ENCODE measurements at regions not wholly inside any gene's neighbourhood (a gene's known extent, or its start where the extent isn't known, plus 50 kb on each side); places are given as distances from the start of the nearest gene placed in this dataset.

DNA sequence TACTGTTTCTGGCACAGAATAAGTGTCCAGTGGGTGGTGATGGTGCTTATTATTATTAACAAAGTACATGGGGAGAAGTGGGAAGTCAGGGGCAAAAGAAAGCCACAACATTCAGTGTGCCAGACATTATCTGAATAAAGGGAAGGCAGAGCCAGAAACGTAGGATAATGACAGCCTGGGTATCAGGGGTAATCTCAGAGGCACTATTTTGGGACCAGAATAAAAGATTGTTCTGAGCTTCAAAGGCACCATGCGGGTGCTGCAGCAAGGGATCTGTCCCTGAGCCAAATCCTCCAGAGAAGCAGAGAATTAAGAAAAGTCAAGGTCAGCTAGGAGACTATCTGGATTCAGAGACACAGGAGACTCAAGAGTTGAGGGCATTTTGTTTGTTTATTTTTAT, 328.8 kb upstream of the GATB start:
- no peak for ATAC-seq

DNA sequence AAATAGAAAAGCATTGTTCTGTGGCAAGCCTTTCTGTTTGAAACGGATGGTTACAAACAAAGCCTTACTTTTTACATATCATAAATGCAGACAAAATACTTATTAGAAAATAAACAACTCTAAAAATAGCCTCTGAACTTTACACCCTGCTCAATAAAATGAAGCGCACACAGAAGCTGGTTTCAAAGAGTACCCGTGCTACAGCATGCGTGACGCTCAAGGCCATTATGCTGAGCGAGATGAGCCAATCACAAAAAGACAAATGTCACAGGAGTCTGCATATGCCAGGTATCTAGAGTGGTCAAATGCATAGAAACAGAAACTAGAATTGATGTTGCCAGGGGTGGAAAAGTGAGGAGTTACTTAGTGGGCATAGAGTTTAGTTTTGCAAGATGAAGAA, 326.5 kb upstream of the GATB start:
- ATAC-seq, result no peak

DNA sequence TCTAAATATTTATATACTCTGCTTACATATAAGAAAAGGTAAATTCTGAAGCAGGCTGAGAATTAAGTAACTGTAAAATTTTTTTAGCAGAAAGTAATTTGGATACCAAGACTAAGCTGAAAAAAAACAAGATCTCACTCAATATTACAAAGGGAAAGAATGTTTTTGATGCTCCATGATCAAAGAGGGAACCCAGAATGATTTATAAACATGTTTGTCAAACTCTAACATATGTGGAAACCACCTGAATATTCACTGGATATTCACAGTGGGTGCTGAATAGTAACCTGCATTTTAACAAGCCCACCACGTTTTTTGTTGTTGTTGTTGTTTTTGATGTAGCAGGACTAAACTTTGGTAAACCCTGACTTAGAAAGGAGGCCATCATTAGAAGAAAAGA, 324.9 kb upstream of the GATB start:
- no peak for ATAC-seq

- no peak for ATAC-seq
These were observed 322.5 kb upstream of the GATB start for GRCh38 chr4:152083338-152083737.

DNA sequence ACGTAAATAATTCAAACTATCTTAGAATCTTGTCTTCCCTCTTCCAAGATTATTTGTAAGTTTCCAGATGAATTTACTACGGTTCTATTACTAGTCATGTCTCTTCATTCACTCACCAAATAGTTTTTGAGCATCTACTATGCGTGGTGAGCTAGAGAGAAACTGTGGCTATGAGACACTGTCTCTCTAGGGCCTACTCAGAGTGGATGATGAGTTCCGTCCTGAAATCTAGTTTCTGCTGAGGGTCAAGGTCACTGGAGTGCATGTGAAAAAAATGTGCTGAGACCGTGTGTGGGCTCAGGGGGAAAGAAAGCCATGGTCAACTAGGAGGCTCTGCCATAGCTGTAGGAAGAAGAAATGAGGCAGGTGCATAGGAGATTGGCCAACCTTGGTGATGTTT, 320.2 kb upstream of the GATB start:
- ATAC-seq, result no peak

GRCh38 chr4:152079543-152080293, 318.9 kb upstream of the GATB start:
- no peak for ATAC-seq

GRCh38 chr4:152079079-152079478, 318.3 kb upstream of the GATB start:
- no peak for ATAC-seq

DNA sequence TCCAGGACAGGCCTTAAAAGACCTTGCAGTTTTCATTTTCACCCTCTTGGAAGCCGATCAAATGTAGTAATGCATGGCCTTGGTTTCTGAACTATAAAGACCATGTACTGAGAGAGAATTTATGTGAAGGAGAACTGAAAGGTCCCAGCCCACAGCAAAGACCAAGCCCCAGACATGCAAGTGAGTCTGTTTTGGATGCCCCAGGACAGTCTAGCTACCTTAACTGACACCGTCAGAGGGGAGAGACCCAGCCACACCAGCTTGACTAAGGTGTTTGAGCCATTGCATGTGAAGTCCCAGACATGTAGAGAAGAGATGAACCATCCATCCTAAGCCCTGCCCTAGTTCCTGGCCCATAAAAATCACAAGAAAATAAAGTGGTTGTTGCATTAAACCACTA, 316.8 kb upstream of the GATB start:
- ATAC-seq, result no peak

- no peak for ATAC-seq
These were observed 314.6 kb upstream of the GATB start for GRCh38 chr4:152075253-152075928.

DNA sequence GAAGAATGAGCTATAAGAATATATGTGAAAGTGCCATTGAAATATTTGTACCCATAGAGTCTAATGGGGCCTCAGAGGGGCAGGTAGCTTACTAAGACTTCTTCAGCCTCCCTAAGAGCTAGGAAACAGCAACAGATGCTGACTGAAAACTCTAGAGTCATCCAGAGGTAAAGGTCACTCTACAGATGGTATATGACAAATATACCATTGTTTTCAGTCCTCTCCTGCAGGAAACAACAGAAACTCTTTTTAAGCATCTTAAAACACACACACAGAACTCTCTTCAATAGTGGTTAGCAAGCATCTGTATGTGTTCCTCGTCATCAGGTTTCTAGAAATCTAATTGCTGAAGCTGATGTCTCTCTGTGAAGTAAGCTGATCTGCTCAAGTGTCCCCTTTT, 313.8 kb upstream of the GATB start:
- ATAC-seq, result no peak

DNA sequence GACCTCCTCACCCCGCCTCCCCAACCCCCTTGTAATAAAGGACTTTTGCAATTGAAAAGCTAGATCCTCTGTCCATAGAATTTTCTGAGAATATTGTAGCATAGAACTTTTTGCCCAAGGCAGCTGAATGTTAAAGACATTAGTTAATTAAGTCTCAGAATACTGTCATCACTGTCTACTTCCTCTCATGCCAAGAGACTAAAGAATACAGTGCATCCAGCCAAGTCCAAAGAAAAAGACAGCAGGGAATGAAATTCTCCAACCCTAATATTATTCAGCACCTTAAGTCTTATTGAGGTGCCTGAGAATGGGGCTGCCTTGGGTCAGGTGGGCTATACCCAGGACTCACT, 313.3 kb upstream of the GATB start:
- ATAC-seq, result no peak

DNA sequence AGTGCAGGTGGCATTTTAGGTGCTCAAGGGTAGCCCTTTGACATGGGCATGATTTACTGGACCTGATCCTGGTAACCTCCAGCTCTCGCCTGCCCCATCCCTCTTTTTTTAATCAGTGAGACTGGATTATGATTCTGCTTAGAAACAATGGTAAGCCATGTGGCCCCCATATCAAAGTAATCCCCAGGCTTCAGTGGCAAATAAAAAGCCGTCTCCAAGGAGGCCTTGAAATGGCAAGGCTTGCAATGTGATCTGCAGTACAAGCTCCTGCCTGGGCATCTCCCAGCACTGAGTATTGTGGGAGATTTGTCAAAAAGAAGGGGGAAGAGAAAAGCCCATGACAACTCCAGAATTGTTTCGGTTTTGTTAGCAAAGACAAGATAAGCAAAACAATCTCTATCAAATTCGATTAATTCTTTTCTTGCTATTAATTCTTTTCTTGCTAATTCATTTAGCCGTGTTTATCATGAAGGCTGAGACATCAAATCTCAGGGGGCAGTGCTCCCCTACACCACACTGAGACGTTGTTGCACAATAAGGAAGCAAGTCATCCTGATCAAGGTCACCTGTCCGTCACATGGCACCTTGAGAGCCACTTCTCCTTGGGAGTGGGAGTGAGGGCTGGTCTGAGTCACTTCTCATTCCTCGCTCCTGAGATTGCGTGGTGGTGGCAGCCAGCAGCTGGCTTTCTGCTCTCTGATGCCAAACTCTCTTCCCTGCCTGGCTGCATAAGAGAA, 312.7 kb upstream of the GATB start:
- no peak for ATAC-seq

DNA sequence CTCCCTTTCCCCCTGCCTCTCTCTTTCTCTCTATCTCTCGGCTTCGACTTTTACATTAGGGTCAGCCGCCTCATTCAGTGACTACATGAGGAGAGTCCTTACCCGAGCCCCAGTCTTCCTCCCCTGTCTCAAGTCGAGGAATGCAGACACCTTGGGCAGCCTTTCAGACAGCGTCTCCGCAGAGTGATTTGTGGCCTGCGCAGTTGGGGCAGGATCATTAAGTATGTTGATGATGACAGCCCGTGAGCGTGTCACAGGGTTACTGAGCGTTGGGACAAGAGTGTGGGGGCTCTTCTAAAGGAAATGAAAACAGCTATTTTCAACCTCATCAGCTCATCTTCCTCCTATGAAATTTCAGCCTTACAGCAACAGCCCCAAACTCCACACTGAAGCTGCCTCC, 312.1 kb upstream of the GATB start:
- ATAC-seq, result no peak

GRCh38 chr4:152072001-152072485, 311.2 kb upstream of the GATB start:
- no peak for ATAC-seq

DNA sequence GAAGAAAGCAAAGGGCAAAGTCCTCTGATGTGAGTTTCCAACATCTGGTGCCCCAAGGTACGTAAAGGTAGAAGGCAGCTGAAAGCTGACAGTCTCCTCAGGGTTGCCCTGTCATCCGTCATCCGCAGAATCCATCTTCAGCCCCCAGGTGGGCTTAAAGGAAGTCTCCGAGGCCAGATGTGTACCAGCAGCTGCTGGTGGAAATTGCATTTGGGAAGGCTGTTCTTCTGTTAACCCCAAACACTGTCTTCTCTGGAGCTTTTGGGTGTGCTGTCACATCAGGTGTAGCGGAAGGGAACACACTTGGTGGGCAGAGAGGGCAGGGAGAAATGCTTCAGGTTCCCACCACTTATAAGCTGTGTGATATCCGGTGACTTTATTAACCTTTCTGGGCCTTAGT, 310.0 kb upstream of the GATB start:
- ATAC-seq, result no peak

GRCh38 chr4:152068866-152069265, 308.1 kb upstream of the GATB start:
- ATAC-seq, result no peak

DNA sequence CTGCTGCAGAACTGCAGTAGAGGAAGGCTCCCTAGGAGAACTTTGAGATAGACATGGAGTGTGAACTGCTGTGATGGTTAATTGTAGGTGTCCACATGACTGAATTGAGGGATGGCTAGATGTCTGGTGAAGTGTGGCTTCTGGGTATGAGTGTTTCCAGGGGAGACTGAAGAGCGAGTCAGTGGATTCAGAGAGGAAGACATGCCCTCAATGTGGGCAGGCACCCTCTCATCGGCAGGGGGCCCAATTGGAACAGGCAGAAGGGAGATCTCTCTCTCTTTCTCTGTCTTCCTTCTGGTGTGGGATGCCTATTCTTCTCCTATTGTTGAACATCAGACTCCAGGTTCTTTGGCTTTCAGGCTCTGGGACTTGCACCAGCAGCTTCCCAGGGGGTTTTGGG, 304.7 kb upstream of the GATB start:
- no peak for ATAC-seq

DNA sequence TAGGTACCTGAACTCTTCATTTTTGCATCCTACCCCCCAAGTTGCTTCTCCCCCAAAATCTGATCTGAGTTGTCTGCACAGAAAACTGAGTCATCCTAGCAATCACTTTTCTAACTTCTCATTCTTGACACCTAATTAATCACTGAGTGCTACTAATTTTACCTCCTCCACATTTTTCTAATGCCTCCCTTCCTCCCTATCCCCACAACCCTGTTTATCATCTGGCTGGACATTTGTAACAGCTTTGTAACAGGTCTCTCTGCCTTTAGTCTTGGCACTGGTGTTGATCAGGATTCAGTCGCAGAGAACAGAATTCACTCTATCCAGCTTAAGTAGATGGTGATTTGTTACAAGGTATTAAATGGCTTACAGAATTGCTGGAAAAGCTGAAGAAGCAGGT, 303.9 kb upstream of the GATB start:
- ATAC-seq, result no peak

GRCh38 chr4:152064282-152064681, 303.5 kb upstream of the GATB start:
- ATAC-seq, result no peak

DNA sequence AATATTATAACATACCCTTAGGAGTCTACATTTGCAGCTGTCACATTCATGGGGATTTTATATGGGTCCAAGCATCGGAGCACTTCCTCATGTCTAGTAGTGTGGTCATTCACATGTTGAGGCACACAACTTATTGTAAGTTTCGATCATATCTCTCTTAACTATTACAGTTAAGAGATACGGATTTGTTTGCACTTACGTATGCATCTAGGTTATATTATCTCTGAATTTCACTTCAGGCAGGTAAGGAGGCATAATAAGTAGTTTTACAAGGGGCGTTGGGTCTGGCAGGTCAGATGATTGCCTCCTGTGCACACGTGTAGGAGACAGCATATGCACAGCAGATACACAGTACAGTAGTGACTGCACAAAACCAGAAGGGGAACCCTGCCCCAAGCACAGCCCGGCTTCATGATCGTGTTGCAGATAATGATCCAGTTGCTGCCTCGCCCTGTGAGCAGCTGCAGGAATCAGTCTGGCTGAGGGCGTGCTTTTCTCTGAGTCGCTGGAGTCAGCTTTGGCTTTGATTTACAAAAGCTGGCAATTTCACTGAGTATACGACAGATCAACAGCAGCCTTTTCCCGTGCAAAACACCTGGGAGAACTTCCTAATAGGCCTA, 302.9 kb upstream of the GATB start:
- ATAC-seq, result peak; percentile 46

DNA sequence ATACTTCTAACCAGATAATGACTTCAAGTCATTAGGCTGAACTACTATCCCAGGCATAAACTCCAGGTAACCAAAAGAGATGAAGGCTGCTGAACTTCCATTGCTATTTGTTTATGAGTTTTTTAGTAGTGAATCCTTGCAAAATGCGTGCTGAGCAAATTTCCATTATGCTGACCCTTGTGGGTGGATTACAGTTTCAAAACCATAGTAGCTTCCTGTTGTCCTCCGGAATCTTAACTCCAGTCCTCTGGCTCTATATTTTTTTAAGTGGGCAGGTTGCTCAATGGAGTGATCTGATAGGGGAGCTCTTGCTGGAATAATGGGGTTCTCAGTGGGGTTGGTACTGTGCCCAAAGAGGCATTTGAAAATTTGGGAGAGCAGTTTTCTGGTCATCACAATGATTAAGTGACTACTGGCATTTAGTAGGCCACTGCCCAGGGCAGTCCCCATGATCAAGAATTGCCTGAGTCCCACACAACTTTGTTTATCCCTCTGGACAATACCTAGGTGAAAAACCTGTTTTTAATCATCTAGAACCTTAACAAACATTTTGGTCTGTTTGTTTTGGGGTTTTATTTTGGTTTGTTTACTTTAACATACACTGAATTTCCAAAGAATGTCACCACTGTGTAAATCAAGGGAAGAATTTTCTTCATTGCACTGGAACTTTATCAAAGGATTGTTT, 302.3 kb upstream of the GATB start:
- ATAC-seq, result no peak

GRCh38 chr4:152054731-152055130, 293.9 kb upstream of the GATB start:
- no peak for ATAC-seq

Data from esophagus mucosa (tissue), 1 donor.